GM18909 (cell line): ENCODE measurements at regions not wholly inside any gene's neighbourhood (a gene's known extent, or its start where the extent isn't known, plus 50 kb on each side); places are given as distances from the start of the nearest gene placed in this dataset.
"Not testable (repeated sequence)": the region's sequence is repeated elsewhere in the genome, so short reads cannot be mapped to it uniquely, and the experiment has no call there.

Experiments
- ATAC-seq: cut with Tn5 transposase; IDR thresholded peaks from one replicate; pipeline ENCODE4 v1.9.1; 2021; ENCODE audit warnings: mild to moderate bottlenecking; ENCODE audit not compliant: unreplicated experiment, poor library complexity

GRCh38 chr9:22170556-22170955, 161.5 kb upstream of the CDKN2B start:
- peak; percentile 25 for ATAC-seq

- peak; percentile 69 for ATAC-seq
Measured at GRCh38 chr9:22170990-22171670, 162.0 kb upstream of the CDKN2B start.

- ATAC-seq, result no peak
Measured at GRCh38 chr9:22171691-22172090, 162.6 kb upstream of the CDKN2B start.

GRCh38 chr9:22173908-22174307, 164.8 kb upstream of the CDKN2B start:
- ATAC-seq, result no peak

- peak; percentile 60 for ATAC-seq
Measured at GRCh38 chr9:22175972-22176545, 167.0 kb upstream of the CDKN2B start.

GRCh38 chr9:22181021-22181420, 171.9 kb upstream of the CDKN2B start:
- ATAC-seq, result not testable (repeated sequence)

GRCh38 chr9:22189471-22189870, 180.4 kb upstream of the CDKN2B start:
- no peak for ATAC-seq

GRCh38 chr9:22197000-22197399, 187.9 kb upstream of the CDKN2B start:
- peak; percentile 91 for ATAC-seq

GRCh38 chr9:22198681-22199080, 189.6 kb upstream of the CDKN2B start:
- no peak for ATAC-seq

- ATAC-seq, result no peak
Measured at GRCh38 chr9:22201256-22201655, 192.2 kb upstream of the CDKN2B start.

GRCh38 chr9:22203371-22204138, 194.4 kb upstream of the CDKN2B start:
- no peak for ATAC-seq

GRCh38 chr9:22204240-22204639, 195.1 kb upstream of the CDKN2B start:
- no peak for ATAC-seq

- ATAC-seq, result no peak
Measured at GRCh38 chr9:22206833-22207232, 197.7 kb upstream of the CDKN2B start.

- no peak for ATAC-seq
Measured at GRCh38 chr9:22208846-22209585, 199.9 kb upstream of the CDKN2B start.

GRCh38 chr9:22210262-22210661, 201.2 kb upstream of the CDKN2B start:
- no peak for ATAC-seq

- ATAC-seq, result no peak
Measured at GRCh38 chr9:22210936-22211335, 201.8 kb upstream of the CDKN2B start.

- no peak for ATAC-seq
Measured at GRCh38 chr9:22211588-22212360, 202.7 kb upstream of the CDKN2B start.

GRCh38 chr9:22214021-22214420, 204.9 kb upstream of the CDKN2B start:
- no peak for ATAC-seq

GRCh38 chr9:22214497-22215031, 205.5 kb upstream of the CDKN2B start:
- ATAC-seq, result no peak

GRCh38 chr9:22215521-22215920, 206.4 kb upstream of the CDKN2B start:
- ATAC-seq, result no peak
